ENCODE measurements at regions not wholly inside any gene's neighbourhood (a gene's known extent, or its start where the extent isn't known, plus 50 kb on each side); places are given as distances from the start of the nearest gene placed in this dataset.

GRCh38 chr18:53753601-53754000, 470.9 kb downstream of the MBD2 start:
- no peak for DNase-seq (ENCODE audit: low spot score)

- DNase-seq (ENCODE audit: low spot score), result no peak
Measured at GRCh38 chr18:53752781-53753367, 471.6 kb downstream of the MBD2 start.

- DNase-seq (ENCODE audit: low spot score), result no peak
Measured at GRCh38 chr18:53749766-53750165, 474.7 kb downstream of the MBD2 start.

GRCh38 chr18:53747663-53748160, 476.8 kb downstream of the MBD2 start:
- DNase-seq (ENCODE audit: low spot score), result no peak

- DNase-seq (ENCODE audit: low spot score), result no peak
Measured at GRCh38 chr18:53747210-53747609, 477.3 kb downstream of the MBD2 start.

- DNase-seq (ENCODE audit: low spot score), result no peak
Measured at GRCh38 chr18:53745986-53746385, 478.5 kb downstream of the MBD2 start.

GRCh38 chr18:53745224-53745967, 479.1 kb downstream of the MBD2 start:
- no peak for DNase-seq (ENCODE audit: low spot score)

- DNase-seq (ENCODE audit: low spot score), result no peak
Measured at GRCh38 chr18:53739700-53740099, 484.8 kb downstream of the MBD2 start.

GRCh38 chr18:53735526-53735925, 488.9 kb downstream of the MBD2 start:
- DNase-seq (ENCODE audit: low spot score), result no peak

- DNase-seq (ENCODE audit: low spot score), result no peak
Measured at GRCh38 chr18:53715243-53715853, 509.1 kb downstream of the MBD2 start.

GRCh38 chr18:53710080-53710479, 514.4 kb downstream of the MBD2 start:
- DNase-seq (ENCODE audit: low spot score), result no peak

- no peak for DNase-seq (ENCODE audit: low spot score)
Measured at GRCh38 chr18:53702480-53702879, 522.0 kb downstream of the MBD2 start.

GRCh38 chr18:53701697-53702096, 522.8 kb downstream of the MBD2 start:
- DNase-seq (ENCODE audit: low spot score), result no peak

- peak; percentile 2 for DNase-seq (ENCODE audit: low spot score)
Measured at GRCh38 chr18:53698907-53699306, 525.6 kb downstream of the MBD2 start.

GRCh38 chr18:53689886-53690285, 534.6 kb downstream of the MBD2 start:
- DNase-seq (ENCODE audit: low spot score), result no peak

- no peak for DNase-seq (ENCODE audit: low spot score)
Measured at GRCh38 chr18:53686965-53687364, 537.5 kb downstream of the MBD2 start.

GRCh38 chr18:53682796-53683195, 541.7 kb downstream of the MBD2 start:
- no peak for DNase-seq (ENCODE audit: low spot score)

GRCh38 chr18:53677480-53677879, 547.0 kb downstream of the MBD2 start:
- no peak for DNase-seq (ENCODE audit: low spot score)

- no peak for DNase-seq (ENCODE audit: low spot score)
Measured at GRCh38 chr18:53665701-53666100, 558.8 kb downstream of the MBD2 start.

- no peak for DNase-seq (ENCODE audit: low spot score)
Measured at GRCh38 chr18:53664575-53664974, 559.9 kb downstream of the MBD2 start.

- no peak for DNase-seq (ENCODE audit: low spot score)
Measured at GRCh38 chr18:53660306-53660705, 564.2 kb downstream of the MBD2 start.

- no peak for DNase-seq (ENCODE audit: low spot score)
Measured at GRCh38 chr18:53657257-53657656, 567.2 kb downstream of the MBD2 start.

GRCh38 chr18:53649621-53650020, 574.8 kb downstream of the MBD2 start:
- no peak for DNase-seq (ENCODE audit: low spot score)

Data from HuH-7.5 (cell line).